Fibroblast of skin of right biceps (primary cell): ENCODE measurements at regions not wholly inside any gene's neighbourhood (a gene's known extent, or its start where the extent isn't known, plus 50 kb on each side); places are given as distances from the start of the nearest gene placed in this dataset.
"Not testable (repeated sequence)": the region's sequence is repeated elsewhere in the genome, so short reads cannot be mapped to it uniquely, and the experiment has no call there.

Source experiments
- DNase-seq: peaks from one replicate; pipeline ENCODE4 v3.0.0-alpha.2; 2013

DNA sequence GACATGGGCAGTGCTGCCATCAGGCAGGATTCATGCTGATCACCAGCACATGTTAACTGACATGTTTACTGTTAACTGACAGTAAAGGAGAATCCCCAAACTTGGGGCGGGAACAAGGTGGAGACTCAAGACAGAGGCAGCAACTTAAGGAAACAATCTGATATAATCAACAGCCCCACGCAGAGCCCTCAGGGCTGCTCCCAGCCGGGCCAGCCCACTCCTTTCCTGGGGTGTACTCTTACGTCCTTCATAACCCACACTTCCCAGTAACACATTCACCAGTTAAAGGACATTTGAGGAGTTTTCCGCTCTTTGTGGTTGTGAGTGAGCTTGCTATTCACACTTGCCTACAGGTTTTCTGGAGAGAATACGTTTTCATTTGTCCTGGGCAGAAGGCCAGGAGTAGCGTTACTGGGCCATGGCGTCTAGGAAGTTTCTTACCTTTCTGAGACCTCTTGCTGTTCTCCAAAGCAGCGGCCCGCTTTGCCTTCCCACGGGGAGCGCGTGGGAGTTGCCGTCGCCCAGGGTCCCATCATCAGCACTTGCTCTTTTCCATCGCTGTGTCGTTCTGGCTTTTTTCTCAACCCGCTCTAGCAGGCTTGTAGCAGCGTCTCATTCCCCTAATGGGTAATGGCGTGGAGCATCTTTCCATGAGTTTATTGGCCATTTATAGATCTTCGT lies 56.4 kb downstream of the FOXF2 start:
- no peak for DNase-seq

DNA sequence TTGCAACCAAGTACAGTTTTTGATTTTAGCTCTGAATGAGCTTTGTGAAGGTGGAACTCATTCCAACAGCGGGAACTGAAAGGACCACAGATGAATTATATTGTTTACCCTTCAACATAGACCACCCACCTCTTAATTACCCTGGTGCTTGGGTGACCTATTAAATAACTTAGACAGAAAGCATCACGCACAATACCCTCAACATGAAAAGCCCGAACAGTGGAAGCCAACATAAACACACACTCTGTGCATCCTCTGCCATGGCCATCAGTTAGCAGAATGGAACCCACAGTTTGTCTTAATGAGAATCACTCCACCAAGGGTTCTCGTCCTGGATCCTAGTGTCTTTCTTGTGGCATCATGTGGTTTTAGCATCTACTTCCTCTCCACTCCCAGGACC lies 60.5 kb downstream of the FOXF2 start:
- DNase-seq: no peak

DNA sequence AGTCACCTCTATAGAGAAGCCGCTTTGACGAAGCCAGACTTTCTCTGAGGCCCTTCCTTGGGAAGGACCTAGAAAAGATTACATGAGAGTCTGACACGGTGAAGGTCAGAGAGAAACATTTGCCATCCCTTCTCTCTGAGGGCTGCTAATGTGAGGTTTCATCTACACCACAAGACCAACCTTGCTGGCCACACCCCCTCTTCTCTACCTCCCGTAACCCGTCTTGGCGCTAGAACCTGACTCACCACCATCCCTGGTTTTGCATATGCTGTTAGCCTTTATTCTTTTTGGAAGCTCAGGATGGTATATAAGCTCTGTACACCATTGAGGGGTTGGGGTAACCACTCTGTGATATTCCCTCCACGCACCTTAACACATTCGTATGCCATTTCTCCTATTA lies 63.6 kb downstream of the FOXF2 start:
- no peak for DNase-seq

DNA sequence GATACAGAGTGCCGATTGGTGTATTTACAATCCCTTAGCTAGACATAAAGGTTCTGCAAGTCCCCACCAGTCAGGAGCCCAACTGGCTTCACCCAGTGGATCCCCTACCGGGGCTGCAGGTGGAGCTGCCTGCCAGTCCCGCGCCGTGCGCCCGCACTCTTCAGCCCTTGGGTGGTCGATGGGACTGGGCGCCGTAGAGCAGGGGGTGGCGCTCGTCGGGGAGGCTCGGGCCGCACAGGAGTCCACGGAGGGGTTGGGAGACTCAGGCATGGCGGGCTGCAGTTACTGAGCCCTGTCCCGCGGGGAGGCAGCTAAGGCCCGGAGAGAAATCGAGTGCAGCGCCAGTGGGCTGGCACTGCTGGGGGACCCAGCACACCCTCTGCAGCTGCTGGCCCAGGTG lies 67.4 kb downstream of the FOXF2 start:
- not testable (repeated sequence) for DNase-seq

DNA sequence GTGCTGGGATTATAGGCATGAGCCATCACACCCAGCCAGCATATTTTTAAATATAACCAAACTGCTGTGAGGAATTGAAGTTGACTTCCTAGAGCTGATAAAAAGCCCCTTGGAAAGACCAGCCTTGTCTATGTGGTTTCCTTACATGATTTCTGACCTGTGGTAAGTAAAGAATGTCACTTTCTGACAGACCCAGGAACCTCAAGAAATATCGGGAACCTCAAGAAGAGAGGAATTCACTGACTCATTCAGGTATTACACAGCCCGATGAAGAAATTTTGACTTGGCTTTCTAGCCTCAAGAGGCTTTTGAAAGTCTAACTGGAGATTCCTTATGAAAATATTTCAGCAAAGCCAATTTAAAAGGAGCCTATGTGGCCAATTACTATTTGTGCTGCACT lies 71.8 kb downstream of the FOXF2 start:
- peak; percentile 82 for DNase-seq

DNA sequence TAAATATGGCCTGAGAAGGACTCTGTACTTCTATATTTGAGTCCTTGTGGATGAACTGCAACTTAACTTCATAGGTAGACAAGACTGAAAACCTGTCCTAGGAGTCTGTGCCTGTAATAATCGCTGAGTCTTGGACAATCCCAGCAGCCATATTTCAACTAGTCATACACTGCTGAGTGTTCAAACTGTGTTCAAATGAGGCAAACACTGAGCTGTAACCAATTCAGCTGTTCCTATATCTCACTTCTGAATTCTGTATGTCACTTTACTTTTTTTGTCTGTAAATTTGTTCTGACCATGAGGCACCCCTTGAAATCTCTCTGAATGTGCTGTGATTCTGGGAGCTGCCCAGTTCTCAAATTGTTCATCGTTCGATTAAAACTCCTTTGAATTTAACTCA lies 72.4 kb downstream of the FOXF2 start:
- no peak for DNase-seq

DNA sequence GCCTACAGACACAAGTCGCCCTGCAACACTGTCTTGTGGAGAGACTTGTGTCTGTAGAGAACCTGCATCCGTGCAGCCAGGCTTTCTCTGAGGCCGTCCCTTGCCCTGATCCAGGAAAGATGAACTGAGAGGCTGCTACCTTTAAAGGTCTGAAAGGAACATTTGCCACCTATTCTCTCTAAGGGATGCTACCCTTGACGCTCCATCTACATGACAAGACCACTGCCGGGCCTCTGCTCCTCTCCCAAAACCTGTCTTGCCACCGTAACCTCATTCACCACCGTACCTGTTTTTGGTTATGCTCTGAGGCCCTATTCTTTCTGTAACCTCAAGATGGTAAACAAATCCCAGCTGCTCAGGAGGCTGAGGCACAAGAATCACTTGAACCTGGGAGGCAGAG lies 73.9 kb downstream of the FOXF2 start:
- no peak for DNase-seq

DNA sequence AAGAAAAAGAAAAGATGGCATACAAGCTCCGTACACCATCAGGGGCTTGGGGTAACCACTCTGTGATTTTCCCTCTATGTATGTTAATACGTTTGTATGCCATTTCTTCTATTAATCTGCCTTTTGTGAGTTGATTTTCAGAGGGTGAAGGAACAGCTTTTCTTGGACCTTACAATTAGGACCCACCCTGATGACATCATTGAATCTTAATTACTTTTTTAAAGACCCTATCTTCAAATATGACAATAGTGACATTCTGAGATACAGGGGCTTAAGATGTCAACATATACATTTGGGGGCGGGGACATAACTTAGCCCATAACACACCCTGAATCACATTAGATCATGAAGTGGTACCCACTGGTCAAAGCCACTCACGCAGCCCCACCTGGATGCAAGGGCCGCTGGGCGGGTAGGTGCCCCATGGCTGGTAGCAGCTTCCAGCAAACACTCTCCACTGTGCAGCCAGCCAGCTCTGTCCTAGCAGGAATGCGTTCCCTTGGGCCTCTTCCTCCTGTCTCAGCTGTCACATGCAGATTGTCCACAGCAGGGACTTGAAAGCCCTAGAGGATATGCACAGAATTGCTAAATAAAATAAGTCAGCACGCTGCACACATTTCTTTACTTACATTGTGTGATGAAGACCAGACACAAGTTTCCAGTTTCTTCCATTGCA lies 74.5 kb downstream of the FOXF2 start:
- DNase-seq: no peak

DNA sequence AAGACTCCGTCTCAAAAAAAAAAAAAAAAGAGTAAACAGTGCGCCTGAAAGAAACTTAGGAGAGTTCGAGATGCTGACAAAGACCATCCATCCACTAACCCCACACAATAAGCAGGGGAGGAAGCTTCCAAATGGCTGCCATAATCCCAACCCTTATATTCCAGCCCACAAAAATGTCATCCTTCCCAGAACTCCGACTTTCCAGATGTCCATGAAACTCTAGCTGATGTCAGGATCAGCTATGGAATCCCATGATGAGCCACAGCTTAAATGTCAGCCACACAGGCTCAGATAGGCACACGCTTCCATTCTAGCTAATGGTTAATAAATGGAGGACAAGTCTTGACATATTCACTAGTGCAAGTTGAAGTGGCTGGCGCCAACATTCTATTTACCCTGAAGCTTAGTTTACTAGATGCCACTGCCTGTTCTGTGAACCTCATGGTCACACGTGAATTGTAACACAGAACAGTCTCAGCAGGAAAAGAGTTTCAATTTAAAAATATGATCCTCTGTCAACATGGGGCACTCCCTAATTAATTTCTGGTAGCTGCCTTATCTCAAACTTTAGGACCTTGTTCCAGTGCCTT lies 75.5 kb downstream of the FOXF2 start:
- DNase-seq: peak; percentile 19

DNA sequence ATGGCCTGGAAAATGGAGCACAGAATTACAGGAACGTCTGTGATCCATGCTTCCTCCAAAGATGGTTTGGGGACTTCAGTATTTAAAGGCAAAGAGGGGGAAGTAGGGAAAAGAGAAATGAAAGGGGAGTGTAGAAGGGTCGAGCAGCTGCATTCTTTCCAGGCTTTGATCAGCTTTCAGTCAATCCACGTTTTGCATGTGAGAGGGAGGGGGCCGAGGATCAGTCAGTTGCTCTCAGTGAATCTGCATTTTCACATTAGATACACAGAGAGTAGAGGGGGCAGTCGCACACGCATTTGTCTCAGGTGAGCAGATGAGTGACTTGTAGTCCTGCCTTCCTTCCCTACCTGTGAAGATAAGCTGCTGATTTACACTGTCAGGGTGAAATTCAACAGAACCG lies 78.8 kb downstream of the FOXF2 start:
- DNase-seq: no peak

DNA sequence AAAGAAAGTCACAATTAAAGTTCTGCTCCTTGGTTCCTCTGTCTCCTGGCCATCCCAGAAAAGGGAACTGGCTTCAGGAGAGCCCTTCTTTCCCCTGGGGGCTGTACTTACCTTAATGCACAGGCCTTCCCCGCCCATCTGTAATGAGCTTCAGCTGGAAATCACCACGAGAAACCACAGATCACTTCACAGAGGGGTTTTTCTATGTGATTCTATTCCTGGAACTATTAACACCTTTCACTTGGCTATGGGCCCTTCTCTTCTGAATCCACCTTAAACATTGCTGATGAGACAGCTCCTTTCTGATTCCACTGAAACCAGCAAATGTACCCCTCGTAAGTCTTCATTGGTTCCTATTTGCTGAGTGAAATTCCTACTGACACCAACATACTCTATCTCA lies 80.7 kb downstream of the FOXF2 start:
- no peak for DNase-seq

DNA sequence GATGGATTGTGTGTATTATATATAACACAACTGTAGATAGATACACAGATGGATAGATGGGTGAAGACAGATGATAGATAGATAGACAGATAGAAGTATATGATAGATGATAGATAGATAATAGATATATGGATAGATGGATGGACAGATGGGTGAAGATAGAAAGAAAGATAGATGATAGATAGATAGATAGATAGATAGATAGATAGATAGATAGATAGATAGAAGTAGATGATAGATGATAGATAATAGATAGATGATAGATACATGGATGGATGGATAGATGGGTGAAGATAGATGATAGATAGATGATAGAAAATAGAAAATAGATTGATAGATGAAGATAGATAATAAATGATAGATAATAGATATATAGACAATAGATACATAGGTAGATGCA lies 83.3 kb downstream of the FOXF2 start:
- DNase-seq: no peak

DNA sequence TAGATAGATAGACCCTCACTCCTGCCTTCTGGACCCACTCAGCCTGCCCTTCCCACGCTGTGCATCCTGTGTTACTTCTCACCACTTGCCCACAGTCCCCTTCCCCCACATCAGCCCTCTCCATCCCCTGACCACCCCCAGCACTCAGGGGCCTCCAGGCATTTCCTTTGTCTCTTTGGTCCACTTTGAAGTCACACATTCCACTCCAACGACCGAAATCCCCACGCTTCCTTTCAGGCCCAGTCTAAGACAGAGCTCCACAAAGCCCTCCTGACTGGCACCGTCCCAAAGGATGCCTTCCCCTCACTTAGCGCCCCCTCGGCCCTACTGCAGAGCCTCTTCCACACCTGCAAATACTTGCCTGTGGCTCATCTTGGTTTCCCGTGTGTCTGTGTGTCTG lies 83.8 kb downstream of the FOXF2 start:
- peak; percentile 28 for DNase-seq

DNA sequence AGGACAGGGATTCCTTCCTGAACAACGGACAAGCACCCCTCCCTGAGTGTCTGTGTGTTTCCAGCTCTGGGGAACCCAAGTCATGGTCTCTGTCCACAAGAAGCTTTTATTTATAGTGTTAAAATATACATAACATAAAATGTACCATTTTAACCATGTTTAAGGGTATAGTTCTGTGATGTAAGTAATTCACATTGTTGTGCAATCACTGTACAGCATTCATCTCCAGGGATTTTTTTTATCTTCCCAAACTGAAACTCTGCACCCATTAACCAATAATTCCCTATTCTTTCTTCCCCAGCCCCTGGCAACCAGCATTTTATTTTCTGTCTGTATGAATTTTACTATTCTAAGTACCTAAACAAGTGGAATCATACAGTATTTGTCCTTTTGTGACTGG lies 84.2 kb downstream of the FOXF2 start:
- no peak for DNase-seq

DNA sequence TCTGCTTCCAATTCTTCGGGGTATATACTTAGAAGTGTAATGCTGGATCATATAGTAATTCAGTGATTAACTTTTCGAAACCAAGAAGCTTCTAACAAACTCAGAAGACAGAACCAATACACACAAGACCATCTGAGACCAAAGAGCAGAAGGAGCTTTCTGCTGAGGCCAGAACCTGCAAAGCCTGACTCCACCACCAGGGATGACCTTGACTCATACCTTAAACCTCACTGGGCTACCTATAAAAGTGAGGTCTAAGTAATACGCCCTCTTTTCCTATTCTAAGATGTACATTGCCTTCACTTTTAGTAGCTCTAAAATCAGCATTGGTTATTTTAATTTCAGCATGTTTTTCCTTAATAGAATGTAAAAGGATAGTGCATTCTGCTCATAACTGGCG lies 84.8 kb downstream of the FOXF2 start:
- no peak for DNase-seq

DNA sequence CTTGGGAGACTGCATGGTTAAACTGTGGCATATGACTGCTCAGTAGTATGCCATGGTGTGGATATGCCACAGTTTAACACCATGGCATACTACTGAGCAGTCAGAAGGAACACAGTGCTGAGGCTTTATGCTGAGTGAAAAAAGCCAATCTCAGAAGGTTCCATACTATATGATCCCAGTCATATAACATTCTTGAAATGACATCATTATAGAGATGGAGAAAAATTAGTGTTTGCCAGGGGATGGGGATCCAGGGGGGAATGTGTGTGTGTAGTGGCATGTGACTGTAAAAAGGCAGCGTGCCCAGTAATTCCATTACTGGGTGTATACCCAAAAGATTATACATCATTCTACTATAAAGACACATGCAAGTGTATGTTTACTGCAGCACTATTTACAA lies 85.8 kb downstream of the FOXF2 start:
- DNase-seq: no peak

DNA sequence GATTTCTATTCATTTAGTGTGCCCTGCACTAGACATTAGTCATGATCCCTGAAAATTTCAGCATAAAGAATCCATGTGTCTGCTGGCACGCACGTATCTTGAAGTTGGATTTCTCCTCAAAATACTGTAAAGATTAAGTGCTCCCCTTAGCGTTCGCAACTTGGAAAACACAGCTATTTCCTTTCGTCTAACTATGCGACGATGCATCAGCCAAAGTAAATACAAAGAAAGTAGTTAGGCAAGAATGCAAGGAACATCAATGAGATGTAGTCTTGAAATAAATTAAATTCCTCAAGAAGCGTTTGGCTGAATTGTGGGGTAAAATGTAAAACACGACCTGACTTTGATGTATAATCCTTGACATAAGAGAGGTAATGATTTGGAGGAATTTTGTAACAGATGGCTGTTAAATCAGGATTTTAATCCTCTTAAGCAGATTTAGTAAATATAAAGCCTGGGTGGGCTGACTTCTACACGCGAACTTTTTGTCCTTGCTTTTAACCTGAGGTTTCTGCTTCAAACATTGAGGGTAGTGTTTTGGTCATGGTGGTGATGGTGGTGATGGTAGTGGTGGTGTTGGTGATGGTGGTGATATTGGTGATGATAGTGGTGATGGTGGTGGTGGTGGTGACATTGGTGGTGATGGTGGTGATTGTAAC lies 88.2 kb downstream of the FOXF2 start:
- peak; percentile 79 for DNase-seq

DNA sequence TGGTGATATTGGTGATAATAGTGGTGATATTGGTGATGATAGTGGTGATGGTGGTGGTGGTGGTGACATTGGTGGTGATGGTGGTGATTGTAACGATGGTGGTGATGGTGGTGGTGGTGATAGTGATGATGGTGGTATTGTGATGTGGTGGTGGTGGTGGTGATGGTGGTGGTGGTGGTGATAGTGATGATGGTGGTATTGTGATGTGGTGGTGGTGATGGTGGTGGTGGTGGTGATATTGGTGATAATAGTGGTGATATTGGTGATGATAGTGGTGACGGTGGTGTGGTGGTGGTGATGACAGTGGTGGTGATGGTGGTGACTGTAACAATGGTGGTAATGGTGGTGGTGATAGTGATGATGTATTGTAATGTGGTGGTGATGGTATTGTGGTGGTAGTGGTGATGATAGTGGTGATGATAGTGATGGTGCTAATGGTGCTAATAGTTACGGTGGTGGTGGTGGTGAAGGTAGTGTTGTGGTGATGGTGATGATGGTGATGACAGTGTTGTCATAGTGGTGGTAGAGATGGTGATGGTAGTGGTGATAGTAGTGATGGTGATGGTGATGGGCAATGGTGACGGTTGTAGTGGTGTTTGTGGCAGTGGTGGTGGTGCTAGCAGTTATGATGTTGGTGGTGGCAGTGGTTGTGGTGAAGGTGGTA lies 88.9 kb downstream of the FOXF2 start:
- DNase-seq: not testable (repeated sequence)

DNA sequence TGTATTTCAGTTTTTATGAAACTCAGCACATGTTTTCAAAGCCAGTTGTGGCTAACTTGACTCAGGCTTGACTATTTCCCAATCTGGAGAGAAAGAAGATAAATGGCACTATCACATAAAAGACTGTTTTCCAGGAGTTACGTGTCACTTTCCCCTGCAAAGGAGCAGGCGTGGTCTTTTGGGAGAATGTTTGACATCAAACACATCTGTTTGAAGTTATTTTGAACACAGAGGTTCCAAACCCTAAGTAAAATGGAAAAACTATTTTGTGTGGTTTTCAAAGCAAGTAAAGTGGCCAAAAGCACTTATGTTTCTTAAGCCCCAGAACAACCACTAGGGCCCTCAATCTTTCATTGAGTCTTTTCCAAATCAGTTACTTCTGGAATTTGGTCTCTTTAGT lies 89.7 kb downstream of the FOXF2 start:
- DNase-seq: peak; percentile 87

DNA sequence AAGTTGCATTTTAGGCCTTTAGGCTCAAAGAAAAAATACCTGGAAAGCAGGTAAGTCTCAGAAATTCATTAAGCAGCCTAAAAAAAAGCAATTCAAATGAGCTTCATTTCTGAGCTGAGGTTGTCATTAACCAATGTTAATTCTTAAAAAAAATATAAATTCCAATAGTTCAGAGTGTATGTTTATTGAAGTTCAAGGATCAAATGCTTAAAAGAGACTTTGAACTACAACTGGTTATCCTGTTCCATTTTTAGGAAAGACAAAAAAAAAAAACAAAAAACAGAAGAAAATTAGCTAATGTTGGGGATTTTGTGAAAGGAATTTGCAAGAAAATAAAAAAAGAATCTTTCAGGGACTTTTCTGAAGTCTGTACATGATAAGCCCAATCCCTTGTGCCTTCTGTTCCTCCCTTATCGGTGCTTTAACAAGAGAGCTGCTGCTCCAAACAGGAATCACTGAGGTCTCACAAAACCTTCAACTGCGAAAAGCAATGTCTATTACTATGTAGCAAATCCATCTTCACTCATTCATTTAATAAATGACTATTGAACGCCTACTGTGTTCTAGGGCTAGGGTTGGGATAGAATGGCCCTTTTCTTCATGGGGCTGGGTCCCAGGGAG lies 90.3 kb downstream of the FOXF2 start:
- DNase-seq: no peak

DNA sequence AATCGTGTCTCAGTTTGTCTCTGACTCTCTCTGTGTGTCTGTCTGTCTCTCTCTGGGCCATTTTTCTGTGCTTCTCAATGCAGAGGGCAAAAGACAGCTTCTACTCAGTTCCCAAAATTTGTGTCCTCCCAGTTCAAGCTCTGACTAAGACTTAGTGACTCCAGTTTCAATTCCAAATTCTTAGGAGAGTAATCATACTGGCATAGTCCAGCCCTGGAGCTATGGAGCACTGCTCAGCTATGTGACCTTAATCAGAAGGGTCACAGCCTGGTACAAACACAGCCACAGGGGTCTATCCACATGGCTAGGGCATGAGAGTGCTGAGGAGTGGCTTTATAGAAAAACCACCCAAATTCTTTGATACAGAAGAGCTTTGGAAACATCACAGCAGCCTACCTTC lies 91.9 kb downstream of the FOXF2 start:
- peak; percentile 77 for DNase-seq

DNA sequence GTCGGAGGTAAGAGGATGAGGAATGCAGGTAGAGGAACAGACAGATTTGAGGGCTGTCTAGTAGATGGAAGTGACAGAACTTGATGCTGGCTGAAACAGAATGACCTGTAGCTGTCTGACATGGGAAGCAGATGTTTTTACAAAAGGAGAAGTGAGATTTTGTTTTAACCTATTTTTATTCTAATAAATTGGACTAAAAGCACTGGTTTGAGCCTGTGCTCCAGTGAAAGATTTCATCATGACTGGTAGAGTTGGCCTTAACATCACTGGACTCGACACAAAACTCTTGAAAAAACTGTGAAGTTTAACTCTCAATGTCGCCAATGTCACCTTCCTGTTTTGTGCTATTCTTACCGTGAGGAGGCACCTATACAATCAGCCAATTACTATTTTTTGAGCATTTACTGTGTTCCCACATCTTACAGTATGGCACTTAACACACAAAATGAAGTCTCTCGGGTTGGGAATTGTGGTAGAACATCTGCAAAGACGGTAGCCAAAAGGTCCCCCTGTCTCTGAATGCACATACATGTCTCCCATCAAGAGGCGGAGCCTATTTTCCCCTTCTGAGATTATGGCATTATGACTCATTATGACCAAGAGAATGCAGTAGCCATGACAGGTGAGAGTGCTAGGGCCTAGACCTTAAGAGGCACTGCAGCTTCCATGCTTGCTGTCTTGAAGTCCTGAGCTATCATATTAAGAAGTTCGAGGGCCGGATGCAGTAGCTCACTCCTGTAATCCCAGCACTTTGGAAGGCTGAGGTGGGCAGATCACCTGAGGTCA lies 93.2 kb downstream of the FOXF2 start:
- DNase-seq: peak; percentile 38
